Natural killer cell treated with Interleukin-12 subunit alpha and Interleukin-12 subunit beta and Interleukin-15 and Interleukin-18, amount 100 ng/mL, for 72 hours (primary cell): ENCODE measurements at regions not wholly inside any gene's neighbourhood (a gene's known extent, or its start where the extent isn't known, plus 50 kb on each side); places are given as distances from the start of the nearest gene placed in this dataset.
"Not testable (repeated sequence)": the region's sequence is repeated elsewhere in the genome, so short reads cannot be mapped to it uniquely, and the experiment has no call there.

Experiments used
- ATAC-seq, 2 donors: fragments of 150-1000 bp; cut with Tn5 transposase in 1 of 2; sonication (Bioruptor Pico), chemical (Tn5 transposase) in 1 of 2; 2 replicates each; pipeline ENCODE4 v1.10.0; 2021
- DNase-seq: peaks from one replicate; pipeline ENCODE4 v3.0.0; 2022; ENCODE audit warnings: low spot score
- H3K27ac Mint-ChIP-seq, 2 donors: 1 replicate in 1 of 2; 2 replicates in 1 of 2; pipeline ENCODE4 v1.8.0; 2022; ENCODE audit warnings: mixed read lengths in 2 of 2, mild to moderate bottlenecking in 1 of 2, moderate library complexity in 1 of 2
- H3K27me3 Mint-ChIP-seq, 2 donors: 1 replicate in 1 of 2; 2 replicates in 1 of 2; pipeline ENCODE4 v1.8.0; 2022; ENCODE audit warnings: mixed read lengths in 2 of 2
- H3K36me3 Mint-ChIP-seq: one replicate; pipeline ENCODE4 v1.8.0; 2022; ENCODE audit warnings: mixed read lengths
- H3K4me1 Mint-ChIP-seq, 2 donors: 1 replicate in 1 of 2; 2 replicates in 1 of 2; pipeline ENCODE4 v1.8.0; 2022; ENCODE audit warnings: low read depth in 2 of 2, mixed read lengths in 2 of 2, mild to moderate bottlenecking in 1 of 2
- H3K4me3 Mint-ChIP-seq: one replicate; pipeline ENCODE4 v1.8.0; 2022; ENCODE audit warnings: mixed read lengths
- H3K9me3 Mint-ChIP-seq: 2 replicates; pipeline ENCODE4 v1.8.0; 2022; ENCODE audit warnings: mixed read lengths

- H3K9me3 Mint-ChIP-seq = peaks cover 22% of the 10 kb centered on the region
- H3K4me3 Mint-ChIP-seq = no peak overlapping the region
- no peak overlapping the region for H3K27ac Mint-ChIP-seq
- no peak for ATAC-seq
- H3K36me3 Mint-ChIP-seq = no peaks in the 10 kb centered on the region
- H3K4me1 Mint-ChIP-seq = no peaks in the 10 kb centered on the region
- no peaks in the 10 kb centered on the region for H3K27me3 Mint-ChIP-seq
- DNase-seq = no peak
These were observed 1080.2 kb downstream of the SUCLG1 start for GRCh38 chr2:83378921-83379320.

- DNase-seq (no peak), ATAC-seq (no peak)
- Mint-ChIP-seq H3K9me3 (peaks cover 24% of the 10 kb centered on the region), H3K36me3 (peaks cover 6% of the 10 kb centered on the region), H3K27me3 (no peaks in the 10 kb centered on the region), H3K27ac (no peak overlapping the region), H3K4me3 (no peak overlapping the region), H3K4me1 (no peaks in the 10 kb centered on the region)
These were observed 1082.3 kb downstream of the SUCLG1 start for GRCh38 chr2:83376731-83377130.

- ATAC-seq (no peak), DNase-seq (no peak)
- Mint-ChIP-seq H3K27ac (no peak overlapping the region), H3K4me3 (no peak overlapping the region), H3K9me3 (peaks cover 10% of the 10 kb centered on the region), H3K36me3 (peaks cover 6% of the 10 kb centered on the region), H3K27me3 (no peaks in the 10 kb centered on the region), H3K4me1 (no peaks in the 10 kb centered on the region)
These were observed 1088.7 kb downstream of the SUCLG1 start for GRCh38 chr2:83370419-83370762.

GRCh38 chr2:83369601-83370418 is 1089.3 kb downstream of the SUCLG1 start:
- ATAC-seq (no peak), DNase-seq (no peak)
- Mint-ChIP-seq H3K36me3 (peaks cover 6% of the 10 kb centered on the region), H3K27me3 (no peaks in the 10 kb centered on the region), H3K4me3 (no peak overlapping the region), H3K4me1 (no peaks in the 10 kb centered on the region), H3K9me3 (peaks cover 8% of the 10 kb centered on the region), H3K27ac (no peak overlapping the region)

- peaks cover 8% of the 10 kb centered on the region for H3K9me3 Mint-ChIP-seq
- H3K36me3 Mint-ChIP-seq = peaks cover 6% of the 10 kb centered on the region
- ATAC-seq = no peak
- H3K27me3 Mint-ChIP-seq = no peaks in the 10 kb centered on the region
- H3K27ac Mint-ChIP-seq = no peak overlapping the region
- no peak overlapping the region for H3K4me3 Mint-ChIP-seq
- no peaks in the 10 kb centered on the region for H3K4me1 Mint-ChIP-seq
- DNase-seq = no peak
These were observed 1090.2 kb downstream of the SUCLG1 start for GRCh38 chr2:83368916-83369315.

- ATAC-seq (no peak), DNase-seq (no peak)
- Mint-ChIP-seq H3K9me3 (peaks cover 7% of the 10 kb centered on the region), H3K27ac (no peak overlapping the region), H3K27me3 (no peaks in the 10 kb centered on the region), H3K36me3 (peaks cover 5% of the 10 kb centered on the region), H3K4me3 (no peak overlapping the region), H3K4me1 (no peaks in the 10 kb centered on the region)
These were observed 1090.6 kb downstream of the SUCLG1 start for GRCh38 chr2:83368461-83368860.

GRCh38 chr2:83365476-83365875 is 1093.6 kb downstream of the SUCLG1 start:
- Mint-ChIP-seq H3K27ac (no peak overlapping the region), H3K36me3 (no peaks in the 10 kb centered on the region), H3K9me3 (peaks cover 12% of the 10 kb centered on the region), H3K4me1 (no peaks in the 10 kb centered on the region), H3K4me3 (no peak overlapping the region), H3K27me3 (no peaks in the 10 kb centered on the region)
- no peak for ATAC-seq
- DNase-seq = no peak

- DNase-seq = no peak
- Mint-ChIP-seq H3K4me1 (no peaks in the 10 kb centered on the region), H3K27me3 (no peaks in the 10 kb centered on the region), H3K36me3 (no peaks in the 10 kb centered on the region), H3K9me3 (peaks cover 12% of the 10 kb centered on the region), H3K4me3 (no peak overlapping the region), H3K27ac (no peak overlapping the region)
- ATAC-seq = no peak
These were observed 1094.8 kb downstream of the SUCLG1 start for GRCh38 chr2:83364264-83364663.

- H3K36me3 Mint-ChIP-seq, DNase-seq, H3K4me1 Mint-ChIP-seq, ATAC-seq, H3K4me3 Mint-ChIP-seq, H3K27ac Mint-ChIP-seq, H3K27me3 Mint-ChIP-seq: not testable (repeated sequence)
- H3K9me3 Mint-ChIP-seq = peaks cover 12% of the 10 kb centered on the region
These were observed 1095.9 kb downstream of the SUCLG1 start for GRCh38 chr2:83363138-83363537.

- no peak for ATAC-seq
These were observed 1099.7 kb downstream of the SUCLG1 start for GRCh38 chr2:83359336-83359735.

GRCh38 chr2:83342860-83343329 is 1116.2 kb downstream of the SUCLG1 start:
- Mint-ChIP-seq H3K9me3 (peaks cover 13% of the 10 kb centered on the region), H3K36me3 (no peaks in the 10 kb centered on the region), H3K4me3 (no peak overlapping the region), H3K4me1 (no peaks in the 10 kb centered on the region), H3K27ac (no peak overlapping the region), H3K27me3 (no peaks in the 10 kb centered on the region)
- ATAC-seq (peak; percentile 43 to 73), DNase-seq (no peak)

More at GRCh38 chr2:83359336-83359735, 1099.7 kb downstream of the SUCLG1 start:
- Mint-ChIP-seq H3K36me3 (no peaks in the 10 kb centered on the region), H3K9me3 (peaks cover 12% of the 10 kb centered on the region), H3K4me3 (no peak overlapping the region), H3K27me3 (no peaks in the 10 kb centered on the region), H3K4me1 (no peaks in the 10 kb centered on the region), H3K27ac (no peak overlapping the region)
- DNase-seq = no peak

- peak in 1 of 2 donors; percentile 32 for ATAC-seq
- Mint-ChIP-seq H3K4me3 (no peak overlapping the region), H3K9me3 (peaks cover 10% of the 10 kb centered on the region), H3K27me3 (no peaks in the 10 kb centered on the region), H3K27ac (no peak overlapping the region), H3K36me3 (no peaks in the 10 kb centered on the region), H3K4me1 (no peaks in the 10 kb centered on the region)
- no peak for DNase-seq
These were observed 1118.7 kb downstream of the SUCLG1 start for GRCh38 chr2:83340424-83340823.

GRCh38 chr2:83339942-83340341 is 1119.1 kb downstream of the SUCLG1 start:
- not testable (repeated sequence) for H3K4me1 Mint-ChIP-seq, H3K27ac Mint-ChIP-seq, H3K4me3 Mint-ChIP-seq, H3K27me3 Mint-ChIP-seq, H3K9me3 Mint-ChIP-seq, H3K36me3 Mint-ChIP-seq, DNase-seq
- ATAC-seq = peak in 1 of 2 donors; percentile 53

- DNase-seq (no peak), ATAC-seq (no peak)
- no peak overlapping the region for H3K4me3 Mint-ChIP-seq
- no peak overlapping the region for H3K27ac Mint-ChIP-seq
- H3K9me3 Mint-ChIP-seq = peaks cover 5% of the 10 kb centered on the region
- no peaks in the 10 kb centered on the region for H3K36me3 Mint-ChIP-seq
- no peaks in the 10 kb centered on the region for H3K4me1 Mint-ChIP-seq
- H3K27me3 Mint-ChIP-seq = no peaks in the 10 kb centered on the region
These were observed 1127.3 kb downstream of the SUCLG1 start for GRCh38 chr2:83331810-83332209.

GRCh38 chr2:83323038-83323437 is 1136.0 kb downstream of the SUCLG1 start:
- Mint-ChIP-seq H3K4me1 (no peaks in the 10 kb centered on the region), H3K36me3 (no peaks in the 10 kb centered on the region), H3K27ac (no peak overlapping the region), H3K9me3 (peaks cover 7% of the 10 kb centered on the region), H3K27me3 (no peaks in the 10 kb centered on the region), H3K4me3 (no peak overlapping the region)
- DNase-seq (no peak), ATAC-seq (no peak)
